HG03097 (cell line): ENCODE measurements at regions not wholly inside any gene's neighbourhood (a gene's known extent, or its start where the extent isn't known, plus 50 kb on each side); places are given as distances from the start of the nearest gene placed in this dataset.
"Not testable (repeated sequence)": the region's sequence is repeated elsewhere in the genome, so short reads cannot be mapped to it uniquely, and the experiment has no call there.

Experiments
- ATAC-seq: cut with Tn5 transposase; IDR thresholded peaks from one replicate; pipeline ENCODE4 v1.9.1; 2021; ENCODE audit not compliant: unreplicated experiment, low FRiP score

DNA sequence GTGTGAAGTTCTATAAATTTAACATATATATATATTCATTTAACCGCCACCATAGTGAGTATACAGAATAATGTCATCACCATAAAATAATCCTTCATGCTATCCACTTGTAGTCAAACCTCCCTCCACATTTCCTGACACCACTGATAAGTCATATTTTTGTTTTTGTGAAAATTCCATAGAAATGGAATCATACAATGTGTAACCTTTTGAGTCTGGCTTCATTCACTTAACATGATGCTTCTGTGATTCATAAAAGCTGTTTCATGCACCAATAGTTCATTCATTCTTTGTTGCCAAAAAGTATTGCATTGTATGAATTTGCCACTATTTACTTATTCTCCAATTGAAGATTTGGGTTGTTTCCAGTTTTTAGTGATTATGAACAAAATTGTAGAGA, 497.5 kb upstream of the PCDH20 start:
- no peak for ATAC-seq

DNA sequence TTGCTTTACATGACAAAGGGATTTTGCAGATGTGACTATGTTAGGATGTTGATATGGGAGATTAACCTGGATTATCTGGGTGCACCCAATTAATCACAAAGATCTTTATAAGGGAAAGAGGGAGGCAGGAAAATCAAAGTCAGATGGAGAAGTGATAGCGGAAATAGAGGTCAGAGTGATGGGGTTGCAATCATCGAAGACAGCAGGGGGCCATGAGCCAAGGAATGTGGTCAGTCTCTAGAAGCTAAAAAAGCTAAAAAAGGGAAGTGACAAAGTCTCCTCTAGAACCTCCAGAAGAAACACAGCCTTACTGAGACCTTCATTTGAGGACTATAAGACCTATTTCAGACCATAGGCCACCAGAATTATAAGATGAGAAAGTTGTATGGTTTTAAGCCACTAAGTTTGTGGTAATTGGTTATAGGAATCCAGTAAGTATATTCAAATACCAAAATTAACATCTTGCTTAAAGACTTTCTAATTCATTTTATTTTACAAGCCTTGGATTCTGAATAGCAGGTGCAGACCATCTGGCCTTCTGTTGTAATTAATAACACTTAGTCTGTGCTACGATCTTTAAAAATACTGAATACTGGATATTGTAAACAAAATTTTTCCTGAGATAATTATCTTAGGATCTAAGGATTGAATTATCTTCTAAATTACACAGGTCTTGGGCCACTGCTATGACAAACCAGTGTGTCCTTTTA, 493.4 kb upstream of the PCDH20 start:
- no peak for ATAC-seq

DNA sequence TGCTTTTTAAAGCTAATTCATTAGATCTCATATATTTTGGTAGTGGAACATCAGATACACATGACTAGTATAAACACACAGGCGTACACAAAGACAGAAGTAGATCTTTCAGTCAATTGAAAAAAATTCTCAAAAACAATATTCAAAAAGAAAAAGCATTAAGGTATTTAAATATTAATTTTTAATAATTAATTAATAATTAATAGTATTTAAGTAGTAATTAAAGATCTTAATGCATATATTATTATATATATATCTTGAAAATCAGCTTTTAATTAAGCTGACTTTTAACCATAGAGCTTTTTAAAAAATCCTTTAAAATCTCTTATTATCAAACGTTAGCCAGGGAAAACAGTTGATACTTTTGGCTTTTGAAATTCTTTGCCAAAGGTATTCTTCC, 489.4 kb upstream of the PCDH20 start:
- no peak for ATAC-seq

DNA sequence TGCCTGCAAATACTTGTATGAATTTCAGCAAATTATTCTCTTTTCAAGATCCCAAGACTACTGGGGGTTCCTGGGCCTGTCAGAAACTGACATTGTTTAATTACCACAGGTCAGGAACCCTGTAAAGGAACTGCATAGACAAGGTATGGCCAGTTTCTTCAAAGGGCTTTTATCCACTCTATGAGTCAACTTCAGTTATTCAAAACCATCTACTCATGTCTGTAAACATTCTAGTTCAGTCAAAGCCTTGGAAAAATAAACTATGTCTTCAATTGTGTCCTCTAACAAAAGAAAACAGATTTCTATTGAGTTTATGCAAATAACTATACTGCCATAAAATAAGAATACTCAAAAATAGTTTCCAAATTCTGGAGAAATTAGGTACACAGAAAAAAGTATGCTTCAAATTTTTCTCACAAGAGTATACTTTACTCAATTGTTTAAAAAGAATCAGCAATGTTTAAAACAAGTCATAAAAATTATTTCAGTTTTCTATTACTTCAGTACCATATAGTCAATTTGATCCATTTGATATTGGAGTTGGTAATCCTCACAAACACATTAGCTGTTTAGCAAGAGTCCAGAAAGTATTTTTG, 486.4 kb upstream of the PCDH20 start:
- no peak for ATAC-seq

DNA sequence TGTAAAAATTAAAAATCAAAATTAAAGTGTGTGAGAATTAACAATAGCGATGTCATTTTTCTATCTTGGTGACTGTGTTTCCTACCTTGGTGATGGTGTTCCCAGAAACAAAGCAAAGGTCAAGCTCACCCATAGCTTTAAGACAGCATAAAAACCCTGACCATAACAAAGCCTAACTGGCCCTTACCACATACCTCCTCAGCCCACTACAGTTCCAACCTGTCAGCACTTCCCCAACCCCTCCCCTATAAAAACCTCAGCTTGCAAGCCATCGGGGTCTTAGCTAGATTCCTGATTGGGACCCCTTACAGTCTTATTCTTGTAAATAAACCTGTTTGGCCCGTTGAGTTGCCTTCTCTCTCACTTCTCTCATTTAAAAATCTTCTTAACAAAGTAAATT, 484.4 kb upstream of the PCDH20 start:
- ATAC-seq, result no peak

DNA sequence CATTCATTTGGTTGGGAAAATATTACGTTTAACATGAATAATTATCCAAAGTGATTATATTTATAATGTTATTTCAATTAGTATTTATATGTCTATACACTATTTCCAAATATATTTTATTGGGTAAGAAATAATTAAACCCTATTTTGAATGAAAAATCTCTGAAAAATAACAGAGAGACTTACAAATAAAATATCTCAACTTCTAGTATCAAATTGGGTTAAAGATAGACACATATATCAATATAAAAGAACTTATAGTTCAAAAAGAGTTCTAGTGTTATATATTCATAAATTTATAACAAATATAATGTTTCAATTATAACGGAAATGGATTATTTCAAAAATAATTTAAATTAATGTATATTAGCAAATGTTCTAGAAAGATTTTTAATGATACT, 482.6 kb upstream of the PCDH20 start:
- ATAC-seq, result no peak

DNA sequence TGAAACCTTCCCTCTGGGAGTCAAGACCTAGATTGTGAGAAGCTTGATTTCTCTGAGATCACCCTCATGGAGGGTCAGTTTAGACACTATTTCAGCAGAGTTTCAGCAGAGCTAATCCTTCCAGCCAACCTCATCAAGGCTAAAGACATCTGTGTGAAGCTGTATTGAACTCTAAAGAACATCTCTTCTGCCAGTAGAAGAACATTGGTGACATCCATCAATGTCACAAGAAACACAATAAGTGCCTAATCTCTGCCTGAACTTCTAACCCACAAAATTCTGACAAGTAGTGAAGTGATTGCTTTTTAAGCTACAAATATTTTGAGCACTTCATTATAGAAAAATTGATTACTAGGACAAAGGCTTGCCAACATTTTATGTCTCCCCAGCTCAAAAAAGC, 475.8 kb upstream of the PCDH20 start:
- no peak for ATAC-seq

DNA sequence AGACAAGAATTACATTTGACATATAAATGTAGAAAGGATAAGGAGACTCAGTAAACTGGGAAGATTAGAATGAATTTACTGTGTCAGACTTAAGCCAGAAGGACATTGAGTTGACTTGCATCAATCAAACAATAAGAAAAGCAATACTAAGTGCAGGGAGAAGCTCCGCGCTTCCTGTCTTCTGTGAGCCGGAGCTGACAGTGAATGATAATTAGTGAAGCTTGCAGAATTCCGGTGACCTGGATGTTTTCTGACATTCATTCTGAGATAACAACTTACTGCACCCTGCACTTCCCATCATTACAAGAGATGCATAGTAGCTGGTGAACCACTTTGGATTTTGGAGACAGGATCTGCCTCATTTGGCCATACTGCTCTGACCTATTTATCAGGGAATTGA, 469.2 kb upstream of the PCDH20 start:
- ATAC-seq, result no peak

DNA sequence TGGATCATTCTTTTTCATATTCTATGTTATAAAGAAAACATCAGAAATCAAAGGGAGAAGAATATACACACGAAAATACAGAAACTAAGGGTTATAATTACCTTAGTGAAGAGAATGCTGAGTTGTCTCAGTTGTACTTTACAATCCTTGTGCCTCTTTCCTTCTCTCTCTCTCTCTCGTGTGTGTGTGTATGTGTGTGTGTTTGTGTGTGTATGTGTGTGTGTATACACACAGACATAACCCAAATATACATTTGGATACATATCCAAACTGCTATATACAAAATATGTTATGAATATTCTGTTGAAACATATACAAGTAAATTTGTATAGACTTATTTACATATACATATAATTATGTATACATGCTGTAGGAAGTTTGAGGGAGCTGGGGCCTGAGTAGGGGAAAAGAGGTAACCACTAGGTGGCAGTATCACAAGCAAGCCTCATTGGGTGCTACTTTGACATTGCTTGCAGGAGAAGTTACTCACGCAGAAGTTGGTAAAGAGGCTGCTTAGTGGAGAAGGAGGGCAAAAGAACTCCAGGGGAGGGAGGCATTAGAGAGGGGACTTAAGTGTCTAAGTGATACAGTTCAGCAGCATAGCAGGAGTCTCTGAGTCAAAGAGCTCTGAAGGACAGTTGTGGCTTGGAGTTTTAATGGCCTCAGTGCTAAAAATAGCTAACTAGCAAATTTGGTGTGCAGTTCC, 465.1 kb upstream of the PCDH20 start:
- ATAC-seq, result no peak

DNA sequence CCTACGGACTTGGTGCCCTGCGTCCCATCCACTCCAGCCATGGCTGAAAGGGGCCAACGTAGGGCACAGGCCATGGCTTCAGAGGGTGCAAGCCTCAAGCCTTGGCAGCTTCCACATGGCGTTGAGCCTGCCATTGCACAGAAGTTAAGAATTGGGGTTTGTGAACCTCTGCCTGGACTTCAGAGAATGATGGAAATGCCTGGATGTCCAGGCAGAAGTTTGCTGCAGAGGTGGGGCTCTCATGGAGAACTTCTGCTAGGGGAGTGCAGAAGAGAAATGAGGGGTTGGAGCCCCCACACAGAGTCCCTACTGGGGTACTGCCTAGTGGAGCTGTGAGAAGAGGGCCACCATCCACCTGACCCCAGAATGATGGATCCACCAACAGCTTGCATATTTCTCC, 462.9 kb upstream of the PCDH20 start:
- not testable (repeated sequence) for ATAC-seq

DNA sequence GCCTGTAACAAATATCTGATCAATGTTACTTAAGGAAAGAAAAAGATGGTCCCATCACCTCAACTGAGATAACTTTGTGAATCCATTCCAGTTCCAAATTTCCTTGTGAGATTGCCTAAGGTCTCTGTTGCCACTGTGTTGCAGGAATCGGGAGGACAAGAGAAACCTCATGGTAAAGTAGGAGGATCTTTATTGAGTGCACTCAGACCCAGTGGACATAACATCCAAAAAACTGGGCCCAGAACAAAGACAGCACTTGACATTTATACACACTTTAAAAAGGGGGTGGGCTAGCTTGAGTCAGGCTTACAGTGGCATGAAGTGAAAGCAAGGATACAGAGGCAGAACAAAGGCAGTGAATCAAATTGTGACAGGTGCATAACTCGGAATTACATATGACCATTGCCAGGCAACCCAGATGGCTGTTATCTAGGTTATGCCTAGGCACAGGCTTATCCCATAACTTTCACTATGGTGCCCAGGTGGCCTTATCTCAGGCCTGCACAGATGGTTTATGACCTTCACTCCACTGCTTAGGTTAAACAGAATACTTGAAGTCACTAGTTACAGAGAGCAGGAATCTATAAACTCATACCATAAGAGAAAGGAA, 459.4 kb upstream of the PCDH20 start:
- no peak for ATAC-seq

DNA sequence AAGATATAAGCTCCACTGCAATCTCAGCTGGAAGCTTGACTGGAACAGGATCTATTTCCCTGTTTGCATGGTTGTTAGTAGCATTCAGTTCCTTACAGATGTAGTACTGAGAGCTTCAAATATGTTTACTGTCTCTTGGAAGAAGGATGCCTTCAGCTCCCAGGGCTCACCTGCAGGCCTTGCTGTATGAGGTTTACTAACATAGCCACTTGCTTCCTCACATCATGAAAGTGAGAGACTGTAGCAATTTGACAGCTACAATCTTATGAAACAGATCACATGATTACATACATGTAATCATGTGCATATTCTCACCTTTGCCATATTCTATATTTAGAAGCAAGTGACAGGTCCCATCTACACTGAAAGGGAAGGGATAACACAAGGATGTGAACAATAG, 458.1 kb upstream of the PCDH20 start:
- ATAC-seq, result no peak

DNA sequence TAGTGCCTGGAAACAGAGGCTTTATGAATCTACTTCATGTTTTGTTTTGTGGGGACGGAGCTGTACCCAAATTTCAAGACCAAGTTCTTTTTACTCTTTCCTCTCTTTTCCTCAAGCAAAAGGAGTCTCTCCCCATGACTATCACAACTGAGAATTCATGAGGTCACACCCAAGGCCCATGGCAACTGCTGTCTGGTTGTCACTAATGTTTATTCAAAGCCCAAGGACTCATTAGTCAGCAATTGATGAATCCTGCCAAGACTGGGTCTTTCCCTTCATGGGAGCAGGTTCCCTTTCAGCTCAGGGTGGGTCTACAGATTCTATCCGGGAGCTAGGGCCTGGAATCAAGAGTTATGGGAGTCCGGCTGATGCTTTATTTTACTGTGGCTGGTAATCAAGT, 441.5 kb upstream of the PCDH20 start:
- no peak for ATAC-seq

DNA sequence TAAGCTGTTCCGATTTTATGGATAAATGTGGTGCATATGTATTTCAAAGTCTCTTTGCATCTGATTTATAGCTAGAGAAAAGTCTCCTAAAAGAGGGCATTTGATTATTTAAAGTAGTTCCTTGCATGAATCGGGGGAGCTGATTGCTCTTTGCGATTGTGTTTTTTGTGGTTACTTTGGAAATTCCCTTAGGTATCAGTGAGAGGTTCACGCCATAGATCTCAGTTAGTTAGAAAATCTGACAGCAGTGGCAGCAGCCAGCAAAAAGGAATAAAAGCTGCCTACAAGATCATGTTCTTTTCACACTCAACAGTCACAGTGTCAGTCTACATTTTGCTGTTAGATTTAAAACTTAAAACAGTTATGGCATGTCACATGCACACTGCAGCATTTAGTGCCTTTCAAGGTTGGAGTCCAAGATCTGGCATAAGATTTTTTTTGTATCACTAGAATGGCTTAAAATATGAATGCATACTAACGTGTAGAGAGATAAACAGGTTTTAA, 436.5 kb upstream of the PCDH20 start:
- no peak for ATAC-seq

DNA sequence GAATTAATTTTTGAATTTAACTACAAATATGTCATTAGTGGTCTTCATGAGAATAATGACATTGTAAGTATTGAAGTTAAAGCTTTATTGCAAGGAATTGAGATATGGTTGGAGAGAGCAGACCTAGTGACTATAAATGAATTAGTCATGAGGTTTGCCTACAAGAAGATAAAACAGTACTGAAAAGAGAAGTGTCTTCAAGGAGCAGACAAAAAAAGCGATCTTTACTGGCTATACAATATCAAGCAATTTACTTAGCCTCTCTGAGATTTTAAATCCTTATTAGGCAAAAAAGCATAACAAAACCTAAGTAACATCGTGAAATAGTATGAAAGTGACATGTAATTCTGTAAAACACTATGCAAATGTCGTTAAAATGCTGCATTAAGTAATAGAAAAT, 435.1 kb upstream of the PCDH20 start:
- ATAC-seq, result no peak

DNA sequence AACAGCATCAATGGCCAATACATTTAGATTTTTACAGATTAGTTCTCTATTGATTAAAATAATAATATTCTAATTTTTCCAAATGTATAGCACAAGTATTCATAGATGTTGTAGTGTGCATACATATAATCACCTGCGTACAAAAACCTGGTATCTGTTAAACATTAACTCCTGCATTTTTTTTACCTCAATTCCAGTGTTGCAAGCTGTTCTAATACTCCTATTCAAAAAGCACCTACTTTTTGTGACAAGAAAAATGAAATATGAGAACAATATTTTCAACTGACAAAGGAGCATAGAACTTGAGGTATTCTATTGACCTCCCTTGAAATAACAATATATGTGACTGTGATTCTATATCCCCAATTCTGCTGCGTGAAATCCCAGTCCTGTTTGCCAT, 422.9 kb upstream of the PCDH20 start:
- no peak for ATAC-seq

DNA sequence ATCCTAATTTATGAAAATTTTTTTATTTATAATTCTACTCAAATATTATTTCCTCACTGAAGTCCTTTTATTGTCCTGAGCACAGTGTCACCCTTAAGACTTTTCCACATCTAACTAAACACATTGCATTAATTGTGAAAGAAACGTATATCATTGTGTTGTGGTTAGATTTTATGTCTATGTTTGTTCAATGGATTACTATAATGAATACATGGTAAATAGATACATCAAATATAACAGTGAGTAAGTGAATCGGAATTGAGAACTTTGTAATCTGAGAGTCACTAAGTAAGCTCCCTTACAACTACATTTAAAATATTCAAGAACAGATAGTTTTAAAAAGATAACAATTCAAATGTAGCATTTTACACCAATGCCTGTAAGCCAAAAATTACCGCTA, 417.6 kb upstream of the PCDH20 start:
- no peak for ATAC-seq

DNA sequence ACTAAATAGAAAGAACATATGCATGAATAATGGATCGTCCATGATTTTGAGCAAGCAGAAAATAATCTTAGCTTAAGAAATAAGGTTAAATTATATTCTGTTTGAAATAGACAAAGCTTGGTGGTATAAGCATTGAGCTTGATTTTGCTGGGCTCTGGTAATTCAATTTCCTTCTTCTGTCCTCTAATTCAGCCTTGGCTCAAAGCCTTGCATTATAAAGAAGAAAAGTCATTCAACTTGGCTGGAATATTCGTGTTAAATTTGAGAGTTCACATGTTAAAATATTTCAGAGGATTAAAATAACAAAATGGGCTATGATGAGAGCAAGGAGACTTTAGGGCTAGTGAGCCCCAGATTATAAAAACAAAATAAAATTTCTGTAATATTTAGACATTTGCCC, 415.4 kb upstream of the PCDH20 start:
- ATAC-seq, result no peak

DNA sequence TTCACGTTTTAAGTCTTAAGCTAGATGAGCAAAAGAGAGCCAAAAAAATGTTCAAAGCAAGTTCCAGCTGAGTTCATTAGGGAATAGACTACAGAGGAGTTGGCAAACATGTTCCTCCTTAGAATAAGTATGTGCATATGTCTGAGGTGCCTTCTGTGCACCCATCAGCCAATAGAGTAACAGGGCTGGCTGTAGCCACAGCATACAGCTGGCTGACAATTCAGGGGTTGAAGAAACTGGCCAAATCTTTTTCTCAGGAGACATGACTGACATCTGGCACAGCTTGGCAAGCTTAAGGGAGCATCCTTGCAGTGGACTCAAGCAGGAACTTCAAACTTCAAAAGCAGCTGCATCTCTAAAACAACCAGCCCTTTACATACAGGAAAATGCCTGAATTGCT, 414.8 kb upstream of the PCDH20 start:
- no peak for ATAC-seq

DNA sequence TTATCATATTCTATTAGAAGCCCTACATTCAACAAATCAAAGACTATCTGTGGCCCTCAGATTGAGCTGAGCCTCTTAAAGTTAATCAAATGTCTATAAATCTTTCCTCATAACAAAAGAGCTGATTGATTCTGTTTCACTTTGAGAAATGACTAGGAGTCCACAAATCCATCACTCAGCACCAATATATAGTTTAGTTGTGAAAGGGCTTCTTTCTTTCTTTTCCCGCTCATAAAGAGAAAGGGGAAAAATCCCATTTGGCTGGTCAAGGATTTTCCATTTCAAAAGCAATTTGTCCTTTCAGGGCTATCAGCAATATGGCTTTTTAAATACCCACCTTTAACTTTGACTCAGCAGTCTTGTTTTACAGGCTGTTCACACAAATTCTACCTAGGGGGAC, 408.5 kb upstream of the PCDH20 start:
- ATAC-seq, result no peak

DNA sequence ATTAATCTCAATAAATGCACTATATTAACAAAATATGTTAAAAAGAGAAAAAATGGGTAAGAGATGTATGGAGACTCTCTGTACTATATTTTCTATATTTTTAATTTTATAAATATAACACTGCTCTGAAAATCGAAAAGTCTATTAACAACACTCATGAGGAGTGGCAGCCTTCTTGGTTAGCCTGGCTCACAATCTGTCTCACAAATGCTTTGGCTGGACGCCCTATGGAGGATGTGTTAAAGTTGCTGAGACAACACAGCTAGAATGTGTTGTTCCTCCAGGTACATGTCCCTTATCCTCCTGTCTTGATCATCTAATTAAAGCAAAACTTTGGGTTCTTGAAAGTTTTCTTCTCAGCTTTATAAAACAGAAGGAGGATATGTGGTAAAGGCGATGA, 396.6 kb upstream of the PCDH20 start:
- no peak for ATAC-seq

DNA sequence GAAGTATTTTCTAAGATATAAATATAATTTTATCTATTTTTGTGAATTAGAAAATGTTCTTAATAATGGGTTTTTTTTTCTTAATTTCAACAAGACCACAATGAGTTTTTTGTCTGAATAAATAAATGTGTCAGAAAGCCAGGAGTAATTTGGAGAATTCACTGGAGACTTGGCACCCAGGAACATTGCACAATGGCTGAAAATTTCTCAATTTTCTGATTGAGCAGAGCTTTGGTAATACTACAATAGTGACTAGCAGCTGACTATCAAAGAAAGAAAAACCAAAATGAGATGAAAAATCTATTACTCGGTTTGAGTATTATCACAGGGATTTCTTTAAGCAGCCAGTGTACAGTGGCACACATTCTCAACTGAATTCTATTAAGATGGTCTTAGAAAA, 394.4 kb upstream of the PCDH20 start:
- ATAC-seq, result no peak
